Fibroblast of skin of left quadriceps (primary cell): ENCODE measurements at regions not wholly inside any gene's neighbourhood (a gene's known extent, or its start where the extent isn't known, plus 50 kb on each side); places are given as distances from the start of the nearest gene placed in this dataset.
A peak's percentile ranks its signal among the peaks of the same experiment; 100 is the strongest.
"Not testable (repeated sequence)": the region's sequence is repeated elsewhere in the genome, so short reads cannot be mapped to it uniquely, and the experiment has no call there.

Experiments
- DNase-seq, 2 experiments: peaks; one replicate each; pipeline ENCODE4 v3.0.0-alpha.2; 2013; ENCODE audit warnings: low read depth in 2 of 2

DNA sequence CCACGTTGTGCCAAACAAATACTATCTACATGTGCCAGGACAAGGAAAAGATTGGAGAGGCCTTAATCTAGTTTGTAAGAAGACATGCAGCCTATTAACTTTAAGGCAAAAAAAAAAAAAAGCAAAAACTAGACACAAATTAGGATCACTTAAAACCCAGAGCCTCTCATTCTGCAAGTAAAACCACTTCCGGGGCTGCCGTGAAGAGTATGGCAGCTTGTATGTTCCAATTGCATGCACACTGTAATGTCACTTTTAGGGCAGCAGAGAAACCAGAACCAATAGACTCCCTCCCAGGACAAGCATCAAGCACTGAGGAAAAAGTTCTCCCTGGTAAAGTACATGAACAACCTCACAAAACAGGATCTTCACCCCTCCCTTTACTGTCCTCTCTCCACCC, 70.6 kb downstream of the RSL24D1 start:
- DNase-seq = no peak

DNA sequence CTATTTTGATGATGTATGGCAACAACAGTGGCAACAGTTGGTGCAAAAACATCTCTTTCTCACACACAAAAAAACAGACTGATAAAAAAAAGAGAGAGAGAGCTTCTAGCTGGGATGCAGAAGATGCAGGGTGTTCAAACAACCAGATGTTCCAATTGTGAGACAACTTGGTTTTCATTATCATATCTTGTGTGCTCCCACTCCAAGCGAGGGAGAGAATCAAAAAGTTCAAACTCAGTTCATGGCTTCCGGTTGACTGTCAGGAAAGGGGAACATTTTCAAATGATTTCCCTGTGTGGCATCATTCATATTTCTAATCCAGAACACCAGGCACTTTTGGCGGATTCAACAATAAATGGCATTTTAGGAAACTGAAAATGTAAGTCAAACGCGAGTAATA, 72.1 kb downstream of the RSL24D1 start:
- no peak for DNase-seq

DNA sequence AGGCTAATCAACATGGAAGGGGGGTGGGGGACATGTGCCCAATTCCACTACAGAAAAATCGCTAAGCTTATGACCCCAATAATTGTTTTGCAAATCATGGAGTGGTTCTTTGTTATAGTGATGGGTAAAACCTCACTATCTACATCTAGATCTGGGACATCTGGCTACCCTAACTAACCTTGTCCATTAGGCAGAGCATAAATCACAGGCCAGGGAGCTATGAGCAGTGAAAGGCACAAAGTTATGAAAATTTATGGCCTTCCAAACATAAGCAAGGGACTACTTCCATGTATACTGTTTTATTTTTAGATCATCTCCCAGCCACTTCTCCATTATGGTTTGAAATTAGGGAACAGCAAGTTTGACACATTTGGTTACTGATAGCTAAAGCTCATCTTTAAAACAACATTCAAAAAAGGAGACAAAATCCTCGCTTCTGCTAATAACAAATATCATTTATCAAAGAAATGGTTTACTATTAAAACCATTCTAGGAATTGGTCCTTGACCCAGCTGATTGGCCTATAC, 78.3 kb downstream of the RSL24D1 start:
- no peak for DNase-seq

DNA sequence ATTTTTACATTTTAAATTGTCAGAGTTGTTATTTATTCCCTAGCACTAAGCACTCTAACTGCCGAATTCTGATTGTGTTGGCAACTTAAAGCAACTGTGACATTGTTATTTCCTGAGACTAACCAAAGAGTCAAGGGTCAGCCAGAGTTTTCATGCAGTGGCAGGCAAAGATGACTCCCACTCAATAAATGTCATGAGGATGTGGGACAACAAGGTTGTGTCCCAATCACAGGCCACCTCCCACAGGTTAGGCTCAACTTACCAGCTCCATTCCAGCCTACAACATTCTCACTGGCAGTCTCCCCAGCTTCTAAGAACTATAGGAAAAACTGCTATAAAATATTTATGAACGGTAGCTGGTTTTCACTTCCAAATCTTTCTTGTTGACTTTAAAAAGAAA, 80.1 kb downstream of the RSL24D1 start:
- no peak for DNase-seq

DNA sequence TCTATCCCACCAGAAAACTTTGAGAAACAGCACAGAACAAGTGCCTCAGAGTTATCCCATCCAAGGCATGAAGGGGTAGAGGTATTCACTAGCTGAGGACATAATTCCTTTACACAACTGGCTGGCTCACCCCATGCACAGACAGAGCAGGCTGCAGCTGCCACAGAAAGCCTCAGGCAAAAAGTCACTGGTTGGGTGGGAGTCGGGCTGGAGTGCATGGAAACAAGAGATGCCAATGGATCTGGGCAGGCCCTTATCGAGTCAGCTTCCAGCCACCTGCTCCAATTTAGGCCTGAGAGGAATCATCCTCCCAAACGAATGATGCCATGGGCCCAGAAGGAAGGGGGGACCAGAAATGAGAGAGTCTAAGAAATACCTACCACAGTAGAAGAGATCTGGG, 83.0 kb downstream of the RSL24D1 start:
- no peak for DNase-seq

DNA sequence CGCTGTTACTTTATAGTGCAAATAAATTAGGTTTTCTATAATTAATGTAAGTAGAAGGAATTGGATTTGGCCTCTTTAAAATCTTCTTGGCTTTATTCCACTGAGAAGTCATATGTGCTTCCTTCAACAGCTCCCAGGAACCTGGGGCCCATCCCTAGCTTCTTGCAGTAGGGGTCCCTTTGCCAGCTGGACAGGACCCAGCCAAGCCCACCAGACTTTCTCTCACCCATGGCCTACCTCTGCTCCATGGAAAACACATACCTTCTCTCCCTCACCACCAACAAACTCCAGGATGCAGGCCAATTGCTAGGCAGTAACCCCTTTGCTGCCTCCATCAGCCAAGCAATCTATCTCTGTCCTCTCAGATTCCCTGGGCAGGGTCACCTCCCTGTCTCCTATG, 84.0 kb downstream of the RSL24D1 start:
- no peak for DNase-seq

DNA sequence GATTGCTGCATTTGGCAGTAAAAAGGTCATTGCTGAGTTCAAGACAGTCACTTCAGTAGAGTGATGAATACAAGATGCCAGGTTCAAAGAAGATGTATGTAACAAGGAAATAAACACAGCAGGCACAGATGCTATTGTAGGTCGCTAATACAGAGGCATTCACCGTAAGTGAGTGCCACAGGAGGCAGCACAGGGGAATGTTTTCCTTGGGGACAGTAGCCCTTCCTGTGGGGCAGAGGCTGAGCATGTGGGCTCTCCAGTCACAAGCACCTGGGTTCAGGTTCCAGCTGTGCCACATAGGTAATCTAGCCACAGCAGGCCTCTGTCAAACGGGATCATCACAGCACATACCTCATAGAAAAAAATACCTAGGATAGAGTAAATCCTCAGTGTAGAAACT, 86.3 kb downstream of the RSL24D1 start:
- DNase-seq = no peak

DNA sequence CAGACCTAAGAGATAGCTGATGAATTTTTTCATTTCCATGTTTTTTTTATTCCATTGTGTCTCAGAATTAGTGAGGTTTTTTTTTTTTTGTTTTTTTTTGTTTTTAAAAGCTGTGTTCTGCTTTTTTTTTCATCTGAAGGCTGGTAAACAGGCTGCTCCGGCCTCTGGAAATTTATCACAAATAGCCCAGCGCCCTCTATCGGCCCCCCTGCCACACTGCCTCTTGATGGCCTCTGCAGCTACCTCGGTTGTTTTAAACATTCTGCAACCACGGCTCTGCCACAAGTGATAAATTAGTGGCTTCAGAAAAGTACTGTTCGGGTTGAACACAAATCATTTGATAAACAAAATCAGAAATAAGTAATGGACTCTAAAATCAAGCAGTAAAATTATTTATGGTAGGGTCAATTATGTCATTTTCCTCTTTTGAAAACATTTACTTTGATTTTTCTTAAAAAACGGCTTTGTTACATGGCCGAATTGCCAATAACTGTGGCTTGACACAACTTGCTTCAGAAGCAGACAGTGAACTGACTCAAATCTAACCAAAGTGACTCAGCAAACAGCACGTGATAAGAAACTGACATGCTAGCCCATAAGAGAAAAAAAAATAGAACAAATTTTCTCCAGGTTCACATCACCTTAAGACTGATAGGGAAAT, 87.8 kb downstream of the RSL24D1 start:
- DNase-seq = peak; percentile 4 to 5

DNA sequence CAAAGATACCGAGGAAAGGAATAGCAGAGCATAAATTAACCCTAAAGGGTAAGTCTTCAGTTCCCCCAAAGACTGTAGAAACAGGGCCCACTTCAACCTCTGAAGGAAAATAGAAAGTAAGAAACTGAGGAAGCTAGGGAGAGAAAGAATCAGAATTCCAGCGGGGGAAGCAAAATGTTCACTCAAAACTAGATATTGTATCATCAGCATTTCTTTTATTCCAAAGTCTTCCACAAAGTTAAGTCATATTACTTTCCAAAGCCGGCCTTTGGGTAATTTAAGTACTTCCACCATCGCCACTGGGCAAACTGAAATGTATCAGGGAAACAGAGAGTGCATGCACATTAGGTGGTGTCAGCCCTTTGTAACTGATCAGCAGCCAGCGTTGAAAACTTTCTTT, 88.3 kb downstream of the RSL24D1 start:
- DNase-seq = no peak

DNA sequence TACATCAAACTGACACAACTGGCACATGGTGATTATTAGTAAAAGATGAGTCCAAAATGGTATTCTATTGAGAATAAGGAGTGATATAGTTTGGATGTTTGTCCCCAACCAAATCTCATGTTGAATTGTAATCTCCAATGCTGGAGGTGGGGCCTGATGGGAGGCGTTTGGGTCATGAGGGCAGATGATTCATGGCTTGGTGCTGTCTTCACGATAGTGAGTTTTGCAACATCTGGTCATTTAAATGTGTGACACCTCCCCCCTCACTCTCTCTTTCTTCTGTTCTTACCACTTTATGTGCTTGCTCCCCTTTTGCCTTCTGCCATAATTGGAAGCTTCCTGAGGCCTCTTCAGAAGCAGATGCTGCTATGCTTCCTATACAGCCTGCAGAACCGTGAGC, 90.6 kb downstream of the RSL24D1 start:
- DNase-seq = no peak

DNA sequence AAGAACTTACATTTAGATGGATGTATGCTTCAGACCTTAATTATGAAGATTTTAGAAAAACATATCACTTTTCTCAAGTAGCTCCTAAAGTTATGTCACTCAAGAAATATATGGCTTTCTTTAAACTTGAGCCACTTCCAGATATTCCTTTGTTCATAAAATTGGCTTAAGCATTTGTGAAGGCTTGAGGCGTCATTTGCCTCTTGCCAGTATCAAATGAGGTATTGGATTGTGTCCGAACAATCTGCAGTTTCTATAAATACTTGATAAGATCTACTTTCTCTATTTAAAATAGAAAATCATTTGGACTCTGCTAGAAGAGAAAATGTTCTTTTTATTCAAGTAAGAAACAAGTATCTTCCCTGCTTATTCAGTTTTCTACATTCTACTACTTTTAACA, 102.6 kb downstream of the RSL24D1 start:
- no peak for DNase-seq

DNA sequence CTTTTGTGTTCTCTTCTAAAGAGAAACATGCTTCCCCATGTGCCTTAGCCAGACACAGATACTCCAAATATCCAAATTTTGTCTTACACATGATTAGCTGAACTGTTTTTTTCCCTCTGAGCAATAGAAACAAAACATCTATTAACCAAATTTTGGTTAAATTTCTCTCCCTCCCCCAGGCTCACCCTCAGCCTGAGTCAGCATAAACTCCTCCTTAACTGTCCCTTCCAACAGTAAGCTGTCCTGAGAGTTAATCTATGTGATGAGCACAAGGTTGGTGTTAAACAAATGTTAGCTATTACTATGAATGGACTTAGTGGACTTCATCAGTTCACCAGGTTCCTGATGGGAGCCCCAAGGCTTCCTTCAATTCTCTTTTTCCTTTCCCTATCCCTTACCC, 108.5 kb downstream of the RSL24D1 start:
- no peak for DNase-seq

DNA sequence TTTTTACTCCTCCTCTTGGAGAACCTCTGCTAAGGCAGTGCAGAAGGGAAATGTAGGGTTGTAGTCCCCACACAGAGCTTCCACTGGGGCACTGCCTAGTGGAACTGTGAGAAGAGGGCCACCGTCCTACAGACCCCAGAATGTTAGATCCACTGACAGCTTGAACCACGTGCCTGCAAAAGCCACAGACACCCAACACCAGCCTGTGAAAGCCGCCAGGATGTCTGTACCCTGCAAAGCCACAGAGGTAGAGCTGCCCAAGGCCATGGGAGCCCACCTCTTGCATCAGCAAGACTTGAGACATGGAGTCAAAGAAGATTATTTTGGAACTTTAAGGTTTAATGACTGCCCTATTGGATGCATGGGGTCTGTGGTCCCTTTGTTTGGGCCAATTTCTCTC, 112.1 kb downstream of the RSL24D1 start:
- DNase-seq = no peak

DNA sequence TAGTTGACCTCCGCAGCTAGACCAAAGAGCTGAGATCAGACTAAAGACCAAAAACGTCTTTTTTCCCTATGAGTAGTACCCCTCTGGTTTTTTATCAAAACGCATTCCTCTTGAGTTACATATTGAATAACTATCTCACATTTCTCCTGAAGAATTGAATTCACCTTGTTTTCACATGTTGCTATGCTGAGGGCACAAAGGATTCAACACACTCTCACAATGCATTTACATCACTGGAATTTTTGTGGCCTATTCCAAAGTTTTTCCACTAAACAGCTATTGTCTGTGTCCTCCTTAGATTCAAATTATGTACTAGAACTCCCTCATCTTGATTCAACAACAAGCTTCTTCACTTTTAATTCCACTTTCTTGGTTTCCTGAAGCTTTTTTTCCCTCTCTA, 112.5 kb downstream of the RSL24D1 start:
- no peak for DNase-seq

DNA sequence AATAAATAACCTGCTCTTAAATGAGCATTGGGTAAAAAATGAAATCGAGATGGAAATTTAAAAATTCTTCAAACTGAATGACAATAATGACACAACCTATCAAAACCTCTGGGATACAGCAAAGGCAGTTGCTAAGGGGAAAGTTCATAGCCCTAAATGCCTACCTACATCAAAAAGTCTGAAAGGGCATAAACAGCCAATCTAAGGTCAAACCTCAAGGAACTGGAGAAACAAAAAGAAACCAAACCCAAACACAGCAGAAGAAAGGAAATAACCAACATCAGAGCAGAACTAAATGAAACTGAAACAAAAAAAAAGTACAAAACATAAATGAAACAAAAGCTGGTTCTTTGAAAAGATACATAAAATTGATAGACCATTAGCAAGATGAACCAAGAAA, 119.7 kb downstream of the RSL24D1 start:
- not testable (repeated sequence) for DNase-seq

DNA sequence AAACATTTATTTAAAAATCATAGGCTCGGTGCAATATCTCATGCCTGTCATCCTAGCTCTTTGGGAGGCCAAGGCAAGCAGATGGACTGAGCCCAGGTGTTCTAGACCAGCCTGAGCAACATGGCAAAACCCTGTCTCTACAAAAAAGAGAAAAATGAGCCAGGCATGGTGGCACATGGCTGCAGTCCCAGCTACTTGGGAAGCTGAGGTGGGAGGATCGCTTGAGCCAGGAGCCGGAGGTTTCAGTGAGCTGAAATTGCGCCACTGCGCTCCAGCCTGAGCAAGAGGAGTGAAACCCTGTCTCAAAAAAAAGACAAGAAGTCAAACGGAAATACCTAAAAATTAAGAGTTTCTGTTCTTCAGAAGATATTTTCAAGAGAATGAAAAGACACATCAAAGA, 122.3 kb downstream of the RSL24D1 start:
- no peak for DNase-seq

DNA sequence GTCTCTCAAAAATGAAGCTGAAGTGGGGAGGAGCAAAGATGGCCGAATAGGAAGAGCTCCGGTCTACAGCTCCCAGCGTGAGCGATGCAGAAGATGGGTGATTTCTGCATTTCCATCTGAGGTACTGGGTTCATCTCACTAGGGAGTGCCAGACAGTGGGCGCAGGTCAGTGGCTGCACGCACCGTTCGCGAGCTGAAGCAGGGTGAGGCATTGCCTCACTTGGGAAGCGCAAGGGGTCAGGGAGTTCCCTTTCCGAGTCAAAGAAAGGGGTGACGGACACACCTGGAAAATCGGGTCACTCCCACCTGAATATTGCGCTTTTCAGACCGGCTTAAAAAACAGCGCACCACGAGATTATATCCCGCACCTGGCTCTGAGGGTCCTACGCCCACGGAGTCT, 132.8 kb downstream of the RSL24D1 start:
- DNase-seq = not testable (repeated sequence)

DNA sequence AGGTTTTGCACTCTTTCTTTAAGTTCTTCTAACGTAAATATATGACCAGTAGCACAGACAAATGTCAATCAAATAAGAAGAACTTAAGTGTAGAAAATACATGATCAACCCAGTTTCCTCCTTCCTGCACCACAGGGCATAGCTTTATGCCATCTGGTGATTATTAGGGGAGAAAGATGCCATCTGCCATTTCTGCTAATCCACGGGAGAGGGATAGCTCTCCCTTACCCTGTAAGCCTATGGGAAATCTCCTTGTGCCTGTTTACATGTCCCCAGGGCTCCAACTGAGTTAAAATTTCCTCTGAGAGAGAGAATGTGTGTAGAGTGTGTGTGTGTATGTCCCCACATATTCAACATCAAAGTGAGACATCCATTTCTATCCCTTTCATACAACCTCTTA, 135.9 kb downstream of the RSL24D1 start:
- no peak for DNase-seq

DNA sequence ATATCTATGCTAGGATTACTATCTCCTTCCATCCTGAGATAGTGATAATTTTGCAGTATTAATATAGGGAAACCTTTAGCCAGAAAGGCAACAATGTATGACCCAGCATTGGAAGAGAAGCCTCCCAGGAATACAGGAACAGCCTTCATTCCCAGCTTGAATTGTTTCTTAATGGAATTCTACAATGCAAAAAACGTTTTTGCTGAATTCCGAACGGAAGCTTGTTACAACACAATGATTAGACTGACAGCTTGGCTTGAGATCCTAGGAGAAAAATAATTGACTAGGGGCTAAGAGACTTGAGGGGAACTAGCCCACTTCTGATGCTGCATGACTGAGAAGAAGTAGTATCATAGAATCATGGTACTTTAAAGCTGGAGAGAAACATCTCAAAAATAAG, 140.2 kb downstream of the RSL24D1 start:
- DNase-seq = no peak

DNA sequence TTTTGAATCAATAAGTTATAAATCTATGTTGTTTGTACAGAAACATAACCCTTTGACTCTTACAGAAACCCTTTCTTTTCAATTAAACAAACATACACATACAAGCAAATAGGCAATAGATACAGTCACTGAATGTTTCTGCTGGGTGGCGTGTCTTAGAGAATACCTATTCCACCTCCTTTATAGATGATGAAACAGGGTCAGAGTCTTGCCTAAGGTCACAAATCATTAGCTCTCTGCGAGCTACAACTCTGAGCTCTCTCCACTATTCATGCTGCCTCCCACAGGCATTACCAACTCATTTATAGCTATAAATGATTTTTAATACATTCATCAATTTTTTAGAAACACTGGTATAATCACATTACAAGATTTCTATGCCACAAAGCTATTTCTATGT, 152.6 kb downstream of the RSL24D1 start:
- no peak for DNase-seq

DNA sequence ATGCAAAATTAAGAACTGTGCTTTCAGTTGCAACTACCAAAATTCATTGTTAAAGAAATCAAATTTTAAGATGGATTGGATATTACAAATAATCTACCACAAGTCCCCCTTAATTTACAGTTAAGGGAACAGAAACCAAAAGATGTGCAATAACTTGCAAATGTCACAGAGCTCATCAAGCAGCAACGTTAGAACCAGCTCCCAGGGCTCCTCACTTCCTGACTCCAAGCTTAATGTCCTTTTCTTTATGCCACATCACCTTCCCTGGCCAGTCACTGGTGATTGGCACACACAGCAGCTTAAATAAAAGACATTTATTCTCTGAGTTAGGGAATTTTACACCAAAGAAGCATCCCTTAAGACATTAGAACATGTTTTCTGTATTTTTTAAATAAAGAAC, 159.7 kb downstream of the RSL24D1 start:
- DNase-seq = no peak

DNA sequence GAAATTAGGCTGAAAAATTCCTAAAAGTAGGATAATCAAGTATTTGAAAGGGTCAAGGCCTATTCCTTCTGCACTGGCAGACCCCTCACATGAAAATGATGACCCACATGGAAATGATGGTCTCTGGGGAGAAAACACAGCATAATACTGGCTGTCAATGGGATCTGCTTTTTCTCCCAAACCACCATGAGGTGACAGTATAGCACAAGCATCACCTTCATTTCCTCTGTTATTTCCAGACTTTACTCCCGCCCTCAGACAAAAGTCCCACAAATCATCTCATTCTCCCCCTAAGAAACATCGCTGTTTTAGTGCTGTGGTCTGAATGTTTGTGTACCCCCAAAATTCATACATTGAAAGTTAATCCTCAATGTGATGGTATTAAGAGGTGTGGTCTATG, 161.0 kb downstream of the RSL24D1 start:
- no peak for DNase-seq

DNA sequence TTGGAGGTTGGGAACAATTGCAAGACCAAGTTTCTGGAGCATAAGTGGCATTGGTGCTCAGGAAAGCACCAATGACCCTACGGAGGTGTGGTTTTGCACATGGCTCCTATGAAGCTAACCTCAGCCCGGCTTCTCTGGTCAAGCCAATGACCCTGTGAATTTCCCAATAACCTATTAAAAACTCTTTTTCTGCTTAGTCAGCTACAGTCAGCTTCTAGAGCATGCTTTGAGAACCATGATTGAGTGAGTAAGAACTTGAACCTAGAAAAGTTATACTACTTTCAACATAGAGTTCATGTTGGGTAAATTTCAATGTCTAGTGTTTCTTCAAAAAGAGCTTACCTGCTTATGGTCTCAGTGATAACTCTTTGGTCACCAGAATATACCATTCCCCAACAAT, 163.2 kb downstream of the RSL24D1 start:
- DNase-seq = no peak

DNA sequence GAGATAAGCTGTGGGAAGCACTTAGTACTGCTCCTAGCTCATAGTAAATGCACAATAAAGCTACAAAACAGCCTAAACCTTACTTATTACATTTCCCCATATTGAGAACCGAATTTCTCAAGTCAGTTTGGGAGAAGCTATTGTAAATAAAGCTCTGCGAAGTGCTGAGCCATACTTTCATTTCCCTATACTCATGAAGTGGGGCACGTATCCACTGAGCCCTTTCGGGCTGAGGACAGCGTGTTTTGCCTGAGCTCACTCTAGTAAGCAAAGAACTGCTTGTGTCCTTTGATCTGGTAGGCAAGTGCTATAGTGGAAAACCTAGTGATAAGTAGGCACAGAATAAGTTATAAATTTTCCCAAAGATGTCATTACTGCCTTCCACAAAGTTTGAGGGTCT, 165.0 kb downstream of the RSL24D1 start:
- DNase-seq = no peak
